ENCODE measurements at regions not wholly inside any gene's neighbourhood (a gene's known extent, or its start where the extent isn't known, plus 50 kb on each side); places are given as distances from the start of the nearest gene placed in this dataset.

DNA sequence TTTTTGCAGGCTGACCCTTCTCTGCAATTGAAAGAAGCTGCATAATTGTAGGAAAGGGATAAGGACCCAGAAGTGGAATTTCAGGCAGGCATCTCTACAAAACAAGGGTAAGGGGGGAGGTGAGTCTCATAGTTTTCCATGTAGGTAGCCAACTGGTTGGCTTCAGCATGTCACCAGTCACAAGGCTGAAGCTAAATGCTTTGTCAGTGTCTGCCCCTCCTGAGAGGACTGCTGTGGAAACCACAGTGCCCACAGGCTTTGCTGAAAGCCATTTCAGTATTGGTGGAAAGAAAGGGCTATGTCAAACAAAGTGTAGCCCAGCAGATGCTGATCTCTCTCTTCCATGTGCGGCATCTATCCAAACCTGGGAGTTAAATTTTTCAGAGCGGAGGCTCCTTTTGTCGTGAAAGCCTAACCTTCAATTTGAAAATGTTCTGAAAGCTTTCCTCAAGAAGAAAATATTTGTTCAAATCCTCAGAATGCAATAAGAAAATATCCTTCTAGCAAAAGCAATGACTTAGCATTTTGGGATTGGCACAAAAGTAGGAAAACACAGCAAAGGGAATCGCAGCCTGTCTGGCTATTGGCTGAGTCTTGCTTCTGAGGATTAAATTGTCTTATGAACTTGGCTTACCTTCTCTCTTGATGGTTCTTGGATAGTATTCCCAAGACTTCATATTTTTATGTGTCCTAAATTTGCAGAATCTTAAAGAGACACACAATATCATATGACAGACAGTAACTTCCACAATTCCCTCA is 591.7 kb downstream of the PLPP3 start:
- WGBS (ENCODE audit: insufficient coverage, insufficient replicate concordance, low lambda C conversion rate, missing lambda C conversion rate) = 28% methylated on average over 4 of the region's 4 CpGs
- RAD21 ChIA-PET (ENCODE audit: unreplicated experiment) = interaction anchor here (1.1 kb wide), 1 partner anchor 30 kb away, joined by 6 read pairs; no protein-coding TSS in a partner anchor
- Histone ChIP-seq H3K4me1 (ENCODE audit: control insufficient read depth, insufficient read depth, low read length) (no peaks in the 10 kb centered on the region), H3K4me2 (ENCODE audit: control insufficient read depth, insufficient read depth) (no peak overlapping the region), H2AFZ (ENCODE audit: control insufficient read depth, low read depth, low read length) (no peak overlapping the region), H3K36me3 (ENCODE audit: control insufficient read depth in 2 of 2, insufficient read depth in 2 of 2, low read length in 1 of 2) (no peaks in the 10 kb centered on the region), H3K9ac (ENCODE audit: control insufficient read depth, insufficient read depth, low read length) (no peak overlapping the region), H3K27ac (ENCODE audit: control insufficient read depth, insufficient read depth) (no peak overlapping the region), H3K27me3 (replicated peaks in 1 of 2; ENCODE audit: control insufficient read depth in 2 of 2, insufficient read depth in 2 of 2, low read length in 1 of 2) (no peaks in the 10 kb centered on the region), H3K79me2 (ENCODE audit: control insufficient read depth, insufficient read depth, low read length) (no peaks in the 10 kb centered on the region), H4K20me1 (ENCODE audit: control insufficient read depth, insufficient read depth) (no peaks in the 10 kb centered on the region), H3K4me3 (no peak overlapping the region), H3K9me3 (replicated peaks; ENCODE audit: control insufficient read depth, insufficient read depth, low read length) (no peaks in the 10 kb centered on the region)
- POLR2A ChIA-PET = interaction anchor here (0.6 to 1.2 kb wide), 3 partner anchors 11 to 28 kb away, joined by 3 to 4 read pairs (median 3); no protein-coding TSS in a partner anchor
- FAIRE-seq (no peak), ATAC-seq (peak; percentile 20; the same call in 1 of the 3 replicates), DNase-seq (ENCODE audit: low read depth, low spot score) (no peak)
- no TSS peak for BruUV-seq (replicated peaks)
- SMC1A ChIA-PET (ENCODE audit: uncharacterized antibody, unreplicated experiment) = interaction anchor here (0.9 to 2.1 kb wide), 5 partner anchors 15 to 612 kb away, joined by 3 to 6 read pairs (median 3); no protein-coding TSS in a partner anchor
- CTCF ChIA-PET = interaction anchor here (0.7 to 1.0 kb wide), 3 partner anchors 15 to 120 kb away, joined by 3 to 4 read pairs (median 3); no protein-coding TSS in a partner anchor
- in situ Hi-C loops (cut with MboI) (no loop called here), intact Hi-C loops (cut with micrococcal nuclease; ENCODE audit: unreplicated experiment) (no loop called here)
- TF ChIP-seq RFX5 (IDR thresholded peaks at IDR 0.05; ENCODE audit: low read depth, low read length) = no peak
- TF ChIP-seq NFIC (IDR thresholded peaks at IDR 0.05; ENCODE audit: low read depth, low read length) = no peak
- TF ChIP-seq RAD21 (IDR thresholded peaks at IDR 0.05; ENCODE audit: insufficient read depth, low read depth, low read length) = no peak
- TF ChIP-seq, protein P1, sequence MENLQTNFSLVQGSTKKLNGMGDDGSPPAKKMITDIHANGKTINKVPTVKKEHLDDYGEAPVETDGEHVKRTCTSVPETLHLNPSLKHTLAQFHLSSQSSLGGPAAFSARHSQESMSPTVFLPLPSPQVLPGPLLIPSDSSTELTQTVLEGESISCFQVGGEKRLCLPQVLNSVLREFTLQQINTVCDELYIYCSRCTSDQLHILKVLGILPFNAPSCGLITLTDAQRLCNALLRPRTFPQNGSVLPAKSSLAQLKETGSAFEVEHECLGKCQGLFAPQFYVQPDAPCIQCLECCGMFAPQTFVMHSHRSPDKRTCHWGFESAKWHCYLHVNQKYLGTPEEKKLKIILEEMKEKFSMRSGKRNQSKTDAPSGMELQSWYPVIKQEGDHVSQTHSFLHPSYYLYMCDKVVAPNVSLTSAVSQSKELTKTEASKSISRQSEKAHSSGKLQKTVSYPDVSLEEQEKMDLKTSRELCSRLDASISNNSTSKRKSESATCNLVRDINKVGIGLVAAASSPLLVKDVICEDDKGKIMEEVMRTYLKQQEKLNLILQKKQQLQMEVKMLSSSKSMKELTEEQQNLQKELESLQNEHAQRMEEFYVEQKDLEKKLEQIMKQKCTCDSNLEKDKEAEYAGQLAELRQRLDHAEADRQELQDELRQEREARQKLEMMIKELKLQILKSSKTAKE (IDR thresholded peaks at IDR 0.05; ENCODE audit: low read depth, poor library complexity, severe bottlenecking) = no peak
- TF ChIP-seq RUNX3 (IDR thresholded peaks at IDR 0.05; ENCODE audit: low read length) = no peak
- TF ChIP-seq, protein P2, sequence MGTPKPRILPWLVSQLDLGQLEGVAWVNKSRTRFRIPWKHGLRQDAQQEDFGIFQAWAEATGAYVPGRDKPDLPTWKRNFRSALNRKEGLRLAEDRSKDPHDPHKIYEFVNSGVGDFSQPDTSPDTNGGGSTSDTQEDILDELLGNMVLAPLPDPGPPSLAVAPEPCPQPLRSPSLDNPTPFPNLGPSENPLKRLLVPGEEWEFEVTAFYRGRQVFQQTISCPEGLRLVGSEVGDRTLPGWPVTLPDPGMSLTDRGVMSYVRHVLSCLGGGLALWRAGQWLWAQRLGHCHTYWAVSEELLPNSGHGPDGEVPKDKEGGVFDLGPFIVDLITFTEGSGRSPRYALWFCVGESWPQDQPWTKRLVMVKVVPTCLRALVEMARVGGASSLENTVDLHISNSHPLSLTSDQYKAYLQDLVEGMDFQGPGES (IDR thresholded peaks at IDR 0.05) = no peak
- TF ChIP-seq ZNF207 (IDR thresholded peaks at IDR 0.05; ENCODE audit: borderline replicate concordance) = no peak
- no peak for TF ChIP-seq MEF2B (IDR thresholded peaks at IDR 0.05; ENCODE audit: partially characterized antibody, poor library complexity, severe bottlenecking)
- no peak for TF ChIP-seq IRF4 (IDR thresholded peaks at IDR 0.05; ENCODE audit: low read depth, low read length)
- TF ChIP-seq KAT2A (conservative IDR thresholded peaks at IDR 0.05; ENCODE audit: control insufficient read depth, low read depth, low read length) = no peak
- TF ChIP-seq SPI1 (IDR thresholded peaks at IDR 0.05; ENCODE audit: borderline replicate concordance, insufficient read depth, low read depth, low read length) = no peak
